ENCODE measurements at regions not wholly inside any gene's neighbourhood (a gene's known extent, or its start where the extent isn't known, plus 50 kb on each side); places are given as distances from the start of the nearest gene placed in this dataset.

- TF ChIP-seq CTCF (IDR thresholded peaks at IDR 0.05; ENCODE audit: low read depth, low read length), result no peak
- Histone ChIP-seq H3K9me3 (ENCODE audit: control insufficient read depth, insufficient read depth, low read length) (peaks cover 3% of the 10 kb centered on the region; the same call in 1 of the 2 replicates), H3K27ac (ENCODE audit: low read depth, low read length) (no peak overlapping the region), H3K27me3 (ENCODE audit: control insufficient read depth, insufficient read depth, low read length) (no peaks in the 10 kb centered on the region), H3K4me3 (ENCODE audit: low read depth, low read length) (no peak overlapping the region)
- ChIA-PET CTCF (no interaction called here), POLR2A (no interaction called here)
- no peak for DNase-seq (ENCODE audit: low read depth, low spot score)
Observed at GRCh38 chr10:23897861-23898260, 311.1 kb upstream of the KIAA1217 start.

GRCh38 chr10:23899166-23899565, 309.8 kb upstream of the KIAA1217 start:
- CTCF ChIA-PET, result no interaction called here
- no peak for TF ChIP-seq CTCF (IDR thresholded peaks at IDR 0.05; ENCODE audit: low read depth, low read length)

DNA sequence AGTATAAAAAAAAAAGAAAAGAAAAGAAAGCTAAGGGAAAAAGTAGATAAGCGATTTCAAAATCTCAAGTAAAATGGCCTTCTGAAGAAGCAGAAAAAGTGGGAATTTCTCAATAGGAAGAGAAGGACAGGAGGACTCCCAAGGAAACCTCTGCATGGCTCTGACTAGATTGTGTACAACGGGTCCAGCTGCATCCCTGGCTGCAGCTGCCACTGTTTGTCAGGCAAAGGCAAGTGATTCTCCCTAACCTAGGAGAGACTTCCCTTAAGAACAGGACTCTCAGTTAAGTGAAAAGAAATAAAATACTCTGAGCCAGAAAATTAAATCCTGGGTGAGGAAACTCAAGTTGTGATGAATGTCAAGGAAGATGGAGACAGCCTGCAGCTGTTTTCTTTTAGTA, 298.6 kb upstream of the KIAA1217 start:
- ChIA-PET POLR2A (no interaction called here), CTCF (no interaction called here)
- Histone ChIP-seq H3K9me3 (ENCODE audit: control insufficient read depth, insufficient read depth, low read length) (peaks cover 18% of the 10 kb centered on the region), H3K27me3 (ENCODE audit: control insufficient read depth, insufficient read depth, low read length) (no peaks in the 10 kb centered on the region), H3K27ac (ENCODE audit: low read depth, low read length) (no peak overlapping the region), H3K4me3 (ENCODE audit: low read depth, low read length) (no peak overlapping the region)
- DNase-seq (ENCODE audit: low read depth, low spot score), result no peak
- TF ChIP-seq CTCF (IDR thresholded peaks at IDR 0.05; ENCODE audit: low read depth, low read length), result no peak

More at GRCh38 chr10:23899166-23899565, 309.8 kb upstream of the KIAA1217 start:
- POLR2A ChIA-PET, result no interaction called here
- no peak overlapping the region for H3K4me3 ChIP-seq (ENCODE audit: low read depth, low read length)
- no peak overlapping the region for H3K27ac ChIP-seq (ENCODE audit: low read depth, low read length)
- H3K9me3 ChIP-seq (ENCODE audit: control insufficient read depth, insufficient read depth, low read length), result peaks cover 3% of the 10 kb centered on the region; the same call in 1 of the 2 replicates
- H3K27me3 ChIP-seq (ENCODE audit: control insufficient read depth, insufficient read depth, low read length), result no peaks in the 10 kb centered on the region
- no peak for DNase-seq (ENCODE audit: low read depth, low spot score)

DNA sequence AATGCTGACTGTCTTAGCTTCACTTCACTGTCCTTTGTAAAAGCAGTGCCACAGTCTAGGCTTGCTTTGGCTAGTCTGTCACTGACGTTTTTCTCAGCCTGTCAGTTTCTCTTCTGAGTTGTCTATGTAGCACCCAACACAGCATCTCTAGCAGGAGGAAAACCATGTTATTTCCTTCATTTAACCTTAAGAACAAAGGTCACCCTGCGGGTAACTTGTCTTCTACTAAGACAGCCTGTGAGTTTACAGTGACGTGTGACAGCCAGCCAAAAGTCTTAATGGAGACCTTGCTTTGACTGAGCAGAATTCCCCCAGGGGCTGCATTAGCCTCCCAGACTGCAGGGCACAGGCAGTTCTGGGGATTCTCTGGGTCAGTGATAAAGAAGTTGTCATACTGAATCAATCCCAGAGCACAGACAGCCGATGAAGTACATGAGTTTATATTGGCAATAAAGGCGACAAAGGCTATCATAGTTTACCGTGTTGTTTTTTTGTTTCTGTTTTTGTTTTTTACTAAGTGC, 296.0 kb upstream of the KIAA1217 start:
- no peak for TF ChIP-seq CTCF (IDR thresholded peaks at IDR 0.05; ENCODE audit: low read depth, low read length)
- ChIA-PET CTCF (no interaction called here), POLR2A (no interaction called here)
- Histone ChIP-seq H3K27ac (ENCODE audit: low read depth, low read length) (no peak overlapping the region), H3K4me3 (ENCODE audit: low read depth, low read length) (no peak overlapping the region), H3K9me3 (ENCODE audit: control insufficient read depth, insufficient read depth, low read length) (peaks cover 16% of the 10 kb centered on the region), H3K27me3 (ENCODE audit: control insufficient read depth, insufficient read depth, low read length) (no peaks in the 10 kb centered on the region)
- DNase-seq (ENCODE audit: low read depth, low spot score), result no peak

GRCh38 chr10:23914641-23915040, 294.3 kb upstream of the KIAA1217 start:
- Histone ChIP-seq H3K27ac (ENCODE audit: low read depth, low read length) (no peak overlapping the region), H3K9me3 (ENCODE audit: control insufficient read depth, insufficient read depth, low read length) (peaks cover 16% of the 10 kb centered on the region), H3K27me3 (ENCODE audit: control insufficient read depth, insufficient read depth, low read length) (no peaks in the 10 kb centered on the region), H3K4me3 (ENCODE audit: low read depth, low read length) (no peak overlapping the region)
- POLR2A ChIA-PET, result no interaction called here
- no peak for TF ChIP-seq CTCF (IDR thresholded peaks at IDR 0.05; ENCODE audit: low read depth, low read length)
- no peak for DNase-seq (ENCODE audit: low read depth, low spot score)
- CTCF ChIA-PET, result no interaction called here
